MM.1S (cell line): ENCODE measurements at regions not wholly inside any gene's neighbourhood (a gene's known extent, or its start where the extent isn't known, plus 50 kb on each side); places are given as distances from the start of the nearest gene placed in this dataset.
A peak's percentile ranks its signal among the peaks of the same experiment; 100 is the strongest.

Source experiments
- DNase-seq: peaks from one replicate; pipeline ENCODE4 v3.0.0-alpha.2; 2015
- H2AFZ ChIP-seq: fragments of 300-600 bp; sonication (generic); 2 replicates; pipeline ENCODE4 v1.6.0; 2016; ENCODE audit warnings: antibody characterized with exemption, low read length
- H3F3A ChIP-seq: fragments of 300-600 bp; sonication (generic); 2 replicates; pipeline ENCODE4 v1.6.1; 2016; ENCODE audit warnings: mild to moderate bottlenecking, antibody characterized with exemption, low read length, moderate library complexity, mixed read lengths; ENCODE audit not compliant: insufficient read depth
- H3K27ac ChIP-seq: fragments of 300-600 bp; sonication (generic); 2 replicates; pipeline ENCODE4 v1.5.1; 2016; ENCODE audit warnings: mild to moderate bottlenecking, low read length
- H3K27me3 ChIP-seq: fragments of 300-600 bp; sonication (generic); replicated peaks from 2 replicates; pipeline ENCODE4 v1.6.0; 2016; ENCODE audit warnings: low read length; ENCODE audit not compliant: insufficient read depth
- H3K36me3 ChIP-seq: fragments of 300-600 bp; sonication (generic); replicated peaks from 2 replicates; pipeline ENCODE4 v1.6.1; 2016; ENCODE audit warnings: mild to moderate bottlenecking, low read length, mixed read lengths; ENCODE audit not compliant: insufficient read depth
- H3K4me1 ChIP-seq: fragments of 300-600 bp; sonication (generic); 2 replicates; pipeline ENCODE4 v1.6.1; 2016; ENCODE audit warnings: low read length, mixed read lengths
- H3K4me2 ChIP-seq: fragments of 300-600 bp; sonication (generic); 2 replicates; pipeline ENCODE4 v1.6.0; 2016; ENCODE audit warnings: low read depth, low read length
- H3K4me3 ChIP-seq: fragments of 300-600 bp; sonication (generic); 2 replicates; pipeline ENCODE4 v1.5.1; 2016; ENCODE audit warnings: low read length, mixed read lengths
- H3K79me2 ChIP-seq: fragments of 300-600 bp; sonication (generic); 2 replicates; pipeline ENCODE4 v1.6.1; 2016; ENCODE audit warnings: mixed run types, low read length, mixed read lengths
- H3K9ac ChIP-seq: fragments of 300-600 bp; sonication (generic); 2 replicates; pipeline ENCODE4 v1.6.1; 2016; ENCODE audit warnings: low read length, mixed read lengths
- H3K9me2 ChIP-seq: fragments of 300-600 bp; sonication (generic); replicated peaks from 2 replicates; pipeline ENCODE4 v1.6.1; 2016; ENCODE audit warnings: mild to moderate bottlenecking, low read length, mixed read lengths; ENCODE audit not compliant: insufficient read depth
- H3K9me3 ChIP-seq: fragments of 300-600 bp; sonication (generic); replicated peaks from 2 replicates; pipeline ENCODE4 v1.6.1; 2016; ENCODE audit warnings: mild to moderate bottlenecking, low read length, mixed read lengths; ENCODE audit not compliant: insufficient read depth
- H4K20me1 ChIP-seq: fragments of 300-600 bp; sonication (generic); 2 replicates; pipeline ENCODE4 v1.6.1; 2016; ENCODE audit warnings: mild to moderate bottlenecking, low read length, moderate library complexity, mixed read lengths; ENCODE audit not compliant: insufficient read depth
- EZH2 ChIP-seq: fragments of 300-600 bp; sonication (generic); optimal IDR thresholded peaks from 2 replicates; pipeline ENCODE3; 2017; ENCODE audit warnings: low read depth, mild to moderate bottlenecking, antibody characterized with exemption, low read length, mixed read lengths
- EZH2phosphoT487 ChIP-seq: fragments of 300-600 bp; sonication (generic); IDR thresholded peaks from 2 replicates; pipeline ENCODE4 v1.6.1; 2018; ENCODE audit warnings: antibody characterized with exemption, low read length
- TF ChIP-seq, protein P1 (sequence below): fragments of 300-600 bp; sonication (generic); IDR thresholded peaks from 2 replicates; pipeline ENCODE4 v1.5.1; 2016; ENCODE audit warnings: antibody characterized with exemption, low read length, mixed read lengths

GRCh38 chr6:12590901-12591300 is 125.7 kb upstream of the PHACTR1 start:
- TF ChIP-seq EZH2phosphoT487 = no peak
- TF ChIP-seq, protein P1, sequence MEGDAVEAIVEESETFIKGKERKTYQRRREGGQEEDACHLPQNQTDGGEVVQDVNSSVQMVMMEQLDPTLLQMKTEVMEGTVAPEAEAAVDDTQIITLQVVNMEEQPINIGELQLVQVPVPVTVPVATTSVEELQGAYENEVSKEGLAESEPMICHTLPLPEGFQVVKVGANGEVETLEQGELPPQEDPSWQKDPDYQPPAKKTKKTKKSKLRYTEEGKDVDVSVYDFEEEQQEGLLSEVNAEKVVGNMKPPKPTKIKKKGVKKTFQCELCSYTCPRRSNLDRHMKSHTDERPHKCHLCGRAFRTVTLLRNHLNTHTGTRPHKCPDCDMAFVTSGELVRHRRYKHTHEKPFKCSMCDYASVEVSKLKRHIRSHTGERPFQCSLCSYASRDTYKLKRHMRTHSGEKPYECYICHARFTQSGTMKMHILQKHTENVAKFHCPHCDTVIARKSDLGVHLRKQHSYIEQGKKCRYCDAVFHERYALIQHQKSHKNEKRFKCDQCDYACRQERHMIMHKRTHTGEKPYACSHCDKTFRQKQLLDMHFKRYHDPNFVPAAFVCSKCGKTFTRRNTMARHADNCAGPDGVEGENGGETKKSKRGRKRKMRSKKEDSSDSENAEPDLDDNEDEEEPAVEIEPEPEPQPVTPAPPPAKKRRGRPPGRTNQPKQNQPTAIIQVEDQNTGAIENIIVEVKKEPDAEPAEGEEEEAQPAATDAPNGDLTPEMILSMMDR = no peak
- TF ChIP-seq EZH2 = no peak
- DNase-seq = no peak
- H3K27me3 ChIP-seq = no peaks in the 10 kb centered on the region
- no peak overlapping the region for H3K4me3 ChIP-seq
- H3K9me3 ChIP-seq = no peaks in the 10 kb centered on the region
- H3F3A ChIP-seq = 0 out of 2 replicates have a peak, but pooled peaks cover 10% of the 10 kb centered on the region
- no peaks in the 10 kb centered on the region for H3K79me2 ChIP-seq
- H4K20me1 ChIP-seq = no peaks in the 10 kb centered on the region
- H3K36me3 ChIP-seq = no peaks in the 10 kb centered on the region
- H2AFZ ChIP-seq = no peak overlapping the region
- H3K9ac ChIP-seq = no peak overlapping the region
- H3K9me2 ChIP-seq = no peaks in the 10 kb centered on the region
- peaks cover 16% of the 10 kb centered on the region for H3K4me1 ChIP-seq
- H3K4me2 ChIP-seq = no peak overlapping the region
- no peak overlapping the region for H3K27ac ChIP-seq

DNA sequence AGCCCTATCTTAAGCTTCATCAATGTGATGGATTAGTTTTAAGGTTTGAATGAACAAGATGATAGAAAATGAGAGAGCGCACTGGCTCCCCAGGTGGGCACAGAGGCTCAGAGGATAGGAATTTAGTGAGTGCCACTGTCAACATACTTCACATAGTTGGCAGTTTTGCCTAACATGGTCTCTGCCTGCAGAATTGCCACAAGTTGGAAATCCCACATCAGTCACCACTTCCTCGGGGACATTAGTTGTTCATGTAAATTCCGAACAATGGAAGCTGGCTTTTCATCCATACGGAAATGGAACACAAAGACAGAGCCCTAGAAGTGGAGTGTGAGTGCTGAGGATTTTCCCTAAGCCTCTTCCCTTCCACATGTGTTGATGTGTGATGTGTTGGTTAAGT is 123.9 kb upstream of the PHACTR1 start:
- TF ChIP-seq, protein P1 = no peak
- no peak for TF ChIP-seq EZH2
- TF ChIP-seq EZH2phosphoT487 = no peak
- H3K27me3 ChIP-seq = no peaks in the 10 kb centered on the region
- H3K9me2 ChIP-seq = no peaks in the 10 kb centered on the region
- H3K36me3 ChIP-seq = no peaks in the 10 kb centered on the region
- peaks cover 16% of the 10 kb centered on the region for H3K4me1 ChIP-seq
- H3K9me3 ChIP-seq = no peaks in the 10 kb centered on the region
- no peak overlapping the region for H3K4me3 ChIP-seq
- no peak overlapping the region for H3K27ac ChIP-seq
- H3K4me2 ChIP-seq = no peak overlapping the region
- no peak overlapping the region for H3K9ac ChIP-seq
- no peak for DNase-seq
- H4K20me1 ChIP-seq = no peaks in the 10 kb centered on the region
- H3F3A ChIP-seq = 0 out of 2 replicates have a peak, but pooled peaks cover 10% of the 10 kb centered on the region
- H2AFZ ChIP-seq = no peak overlapping the region
- H3K79me2 ChIP-seq = no peaks in the 10 kb centered on the region

GRCh38 chr6:12593771-12594529 is 122.6 kb upstream of the PHACTR1 start:
- Histone ChIP-seq H3K36me3 (no peaks in the 10 kb centered on the region), H3K9me2 (no peaks in the 10 kb centered on the region), H4K20me1 (no peaks in the 10 kb centered on the region), H3F3A (0 out of 2 replicates have a peak, but pooled peaks cover 10% of the 10 kb centered on the region), H3K27ac (peak overlapping the region; percentile 30; the same call in 1 of the 2 replicates), H3K4me3 (no peak overlapping the region), H3K79me2 (no peaks in the 10 kb centered on the region), H3K9ac (no peak overlapping the region), H3K27me3 (no peaks in the 10 kb centered on the region), H3K4me1 (peaks cover 16% of the 10 kb centered on the region), H3K4me2 (peak overlapping the region; percentile 59; the same call in 1 of the 2 replicates), H3K9me3 (no peaks in the 10 kb centered on the region), H2AFZ (0 out of 2 replicates have a peak overlapping the region, but pooled peaks have one; percentile 45)
- TF ChIP-seq, protein P1 = no peak
- TF ChIP-seq EZH2 (no peak), EZH2phosphoT487 (no peak)
- DNase-seq = no peak
